Tongue (tissue), 1 donor: ENCODE measurements at regions not wholly inside any gene's neighbourhood (a gene's known extent, or its start where the extent isn't known, plus 50 kb on each side); places are given as distances from the start of the nearest gene placed in this dataset.
"Not testable (repeated sequence)": the region's sequence is repeated elsewhere in the genome, so short reads cannot be mapped to it uniquely, and the experiment has no call there.

Source experiments
- DNase-seq: peaks from one replicate; pipeline ENCODE4 v3.0.0-alpha.2; 2015

- DNase-seq = peak; percentile 24
These were observed 191.6 kb upstream of the E2F7 start for GRCh38 chr12:77256956-77257355.

- no peak for DNase-seq
These were observed 188.0 kb upstream of the E2F7 start for GRCh38 chr12:77253321-77253720.

DNA sequence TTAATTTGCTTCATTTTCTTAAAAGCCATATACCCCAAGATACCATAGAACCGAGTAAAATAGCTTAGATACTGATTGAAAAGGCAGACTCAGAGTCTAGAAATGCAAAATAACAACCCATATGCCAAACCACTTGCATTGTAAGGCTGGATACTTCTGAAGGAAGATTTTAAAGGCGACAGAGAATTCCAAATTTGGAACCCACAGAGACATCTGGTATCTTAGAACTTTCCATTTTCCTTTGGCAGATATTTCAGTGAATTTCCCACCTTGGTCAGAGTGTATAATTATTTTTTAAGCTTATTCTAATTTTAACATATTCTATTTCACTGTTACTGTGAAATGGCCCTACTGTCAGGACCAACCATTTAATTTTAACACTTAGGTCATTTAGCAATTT is 186.4 kb upstream of the E2F7 start:
- no peak for DNase-seq

GRCh38 chr12:77249892-77250291 is 184.5 kb upstream of the E2F7 start:
- no peak for DNase-seq

- no peak for DNase-seq
These were observed 182.7 kb upstream of the E2F7 start for GRCh38 chr12:77248036-77248435.

GRCh38 chr12:77247542-77247941 is 182.2 kb upstream of the E2F7 start:
- DNase-seq = no peak

DNA sequence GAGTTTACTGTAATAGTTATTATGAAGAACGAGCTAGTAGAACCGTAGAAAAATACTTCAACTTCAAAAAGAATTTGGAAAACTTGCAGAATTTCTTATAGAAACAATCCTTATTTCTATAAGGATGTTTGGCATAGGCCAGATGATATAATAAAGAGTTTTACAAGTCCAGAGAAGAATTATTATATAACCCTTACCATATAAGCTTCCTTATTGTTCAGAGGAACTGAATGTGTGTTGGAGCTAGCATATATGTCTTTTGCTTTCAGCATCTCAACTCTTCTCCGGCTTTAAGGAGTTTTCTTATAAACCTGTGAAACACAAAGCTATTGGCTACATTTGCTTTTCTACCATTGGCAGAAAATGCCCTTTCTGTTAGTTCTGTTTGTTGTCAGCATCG is 178.0 kb upstream of the E2F7 start:
- DNase-seq = no peak

DNA sequence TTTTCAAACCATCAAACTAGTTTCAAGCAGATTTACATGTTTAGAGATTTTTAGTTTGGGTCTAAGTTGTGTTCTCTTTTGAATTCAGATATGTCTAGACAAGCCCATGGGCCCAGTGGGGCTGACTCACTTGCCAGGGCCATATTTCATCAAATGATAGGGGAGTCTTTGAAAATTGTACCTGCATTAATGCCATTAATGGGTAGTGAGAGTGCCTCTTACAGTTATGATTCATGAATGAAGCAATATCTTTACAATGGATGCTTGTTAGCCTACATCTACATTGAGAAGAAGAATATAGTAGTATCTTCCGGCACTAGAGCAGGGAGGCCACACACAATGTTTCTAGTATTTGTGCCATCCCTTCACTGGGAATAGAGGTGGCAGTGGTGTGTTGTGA is 174.2 kb upstream of the E2F7 start:
- no peak for DNase-seq

- DNase-seq = no peak
These were observed 173.0 kb upstream of the E2F7 start for GRCh38 chr12:77238335-77238734.

DNA sequence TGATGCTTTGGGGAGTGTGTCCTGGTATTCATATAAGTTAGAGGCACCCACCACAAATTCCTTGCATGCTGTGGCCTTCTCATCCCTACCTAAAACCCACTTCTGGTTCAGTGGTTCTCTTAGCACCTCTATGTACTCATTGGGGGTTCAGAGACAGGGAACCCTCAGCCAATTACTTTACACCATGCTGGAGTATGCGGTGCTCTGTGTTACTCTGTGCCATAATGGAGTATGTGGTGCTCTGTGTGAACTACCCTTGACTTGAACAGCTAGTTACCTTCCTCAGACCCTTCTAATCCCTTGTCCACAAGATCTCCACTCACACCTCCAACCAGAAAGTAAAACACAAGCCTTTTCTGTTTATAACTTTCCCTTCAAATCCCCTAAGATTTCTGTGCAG is 172.5 kb upstream of the E2F7 start:
- no peak for DNase-seq

GRCh38 chr12:77236066-77236465 is 170.7 kb upstream of the E2F7 start:
- no peak for DNase-seq

DNA sequence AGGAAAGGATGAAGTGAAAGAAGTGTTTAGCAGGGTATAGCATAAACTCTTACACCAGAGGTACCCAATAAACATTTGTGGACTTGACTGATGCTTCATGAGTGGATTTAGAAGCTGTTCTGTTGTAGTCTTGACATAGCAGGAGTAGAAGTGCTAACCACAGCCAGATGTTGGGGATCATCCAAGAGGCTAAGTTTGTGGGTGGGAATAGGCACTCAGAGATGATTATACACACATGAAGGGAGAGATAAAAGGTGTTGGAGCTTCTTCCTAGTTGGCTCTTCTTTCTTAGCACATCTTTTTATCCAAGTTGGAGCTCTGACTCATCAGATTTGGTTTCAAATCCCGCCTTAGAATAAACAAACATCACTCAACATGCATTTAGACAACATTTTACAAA is 166.7 kb upstream of the E2F7 start:
- peak; percentile 48 for DNase-seq

GRCh38 chr12:77231501-77231918 is 166.1 kb upstream of the E2F7 start:
- no peak for DNase-seq

DNA sequence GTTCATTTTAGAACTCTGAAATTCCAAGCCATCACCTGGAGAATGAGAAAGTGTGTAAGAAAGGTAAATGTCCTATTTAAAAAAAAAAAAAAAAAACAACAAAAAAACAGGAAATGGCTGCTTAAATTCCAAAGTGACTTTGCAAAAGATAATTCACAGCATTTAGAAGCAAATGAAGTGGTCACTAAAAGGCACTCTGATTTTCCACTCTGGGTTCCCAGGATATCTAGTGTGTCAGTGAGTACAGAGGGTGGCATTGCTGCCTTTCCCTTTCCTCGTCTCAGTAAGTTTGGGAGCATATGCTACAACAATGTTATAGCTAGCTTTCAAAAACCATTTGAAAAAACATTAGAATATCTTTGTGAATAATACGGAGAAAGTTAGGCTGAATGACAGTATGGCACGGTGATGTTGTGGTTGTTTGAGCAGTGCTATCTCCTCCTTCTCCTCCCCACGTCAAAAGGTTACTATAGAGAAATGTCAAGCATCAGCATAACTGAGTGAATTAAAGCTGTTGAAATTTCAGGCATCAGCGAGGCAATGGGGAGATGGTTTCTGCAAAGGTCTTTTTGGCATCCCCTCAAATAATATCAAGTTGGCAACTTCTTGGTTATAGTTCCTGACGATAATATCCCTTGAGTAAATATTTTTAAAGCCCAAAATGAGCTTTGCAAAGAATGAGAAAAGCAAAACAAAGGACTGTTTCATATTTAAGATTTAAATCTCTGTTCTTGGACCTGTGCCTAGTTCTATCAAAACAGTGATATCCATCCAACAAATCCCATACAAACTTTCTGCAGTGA is 164.5 kb upstream of the E2F7 start:
- peak; percentile 46 for DNase-seq

- no peak for DNase-seq
These were observed 163.0 kb upstream of the E2F7 start for GRCh38 chr12:77228376-77228775.

GRCh38 chr12:77226368-77226767 is 161.0 kb upstream of the E2F7 start:
- no peak for DNase-seq

DNA sequence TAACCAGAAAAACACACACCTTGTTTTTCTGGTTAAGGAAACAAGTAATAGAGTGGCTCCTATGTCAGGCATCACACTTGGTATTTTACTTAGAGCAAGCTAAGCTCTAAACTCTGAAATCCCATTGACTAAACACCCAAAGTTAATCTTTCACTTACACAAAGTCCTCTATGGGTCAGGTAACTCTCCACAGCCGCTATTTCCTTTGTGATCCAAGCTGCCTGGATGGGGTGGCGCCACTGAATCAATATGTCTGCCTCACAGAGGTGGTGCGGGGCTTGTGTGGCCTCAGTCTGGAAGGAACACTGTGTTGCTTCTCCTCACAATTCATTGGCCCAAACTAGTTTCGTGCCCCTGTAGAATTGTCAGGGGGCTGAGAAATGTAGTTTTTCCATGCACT is 160.0 kb upstream of the E2F7 start:
- DNase-seq = no peak

- no peak for DNase-seq
These were observed 159.0 kb upstream of the E2F7 start for GRCh38 chr12:77224346-77224745.

GRCh38 chr12:77222336-77222735 is 157.0 kb upstream of the E2F7 start:
- DNase-seq = no peak

DNA sequence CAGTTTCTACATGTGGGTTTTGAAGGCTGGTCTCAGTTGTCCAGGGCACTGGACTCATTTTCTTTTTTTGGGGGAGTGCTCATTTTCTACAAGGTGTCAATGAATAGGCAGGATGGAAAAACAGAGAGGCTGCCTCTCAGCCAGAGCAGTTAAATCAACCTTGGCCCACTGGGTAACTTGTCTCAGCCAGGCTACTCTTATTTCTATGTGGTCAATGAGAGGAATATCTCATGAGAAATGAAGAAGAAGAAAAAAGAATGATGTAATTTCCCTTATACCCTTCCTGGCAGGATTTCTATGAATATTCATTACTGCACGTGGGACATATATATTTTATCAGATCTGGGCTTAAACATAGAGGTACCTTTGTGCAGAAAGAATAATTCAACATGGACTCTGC is 155.2 kb upstream of the E2F7 start:
- no peak for DNase-seq

DNA sequence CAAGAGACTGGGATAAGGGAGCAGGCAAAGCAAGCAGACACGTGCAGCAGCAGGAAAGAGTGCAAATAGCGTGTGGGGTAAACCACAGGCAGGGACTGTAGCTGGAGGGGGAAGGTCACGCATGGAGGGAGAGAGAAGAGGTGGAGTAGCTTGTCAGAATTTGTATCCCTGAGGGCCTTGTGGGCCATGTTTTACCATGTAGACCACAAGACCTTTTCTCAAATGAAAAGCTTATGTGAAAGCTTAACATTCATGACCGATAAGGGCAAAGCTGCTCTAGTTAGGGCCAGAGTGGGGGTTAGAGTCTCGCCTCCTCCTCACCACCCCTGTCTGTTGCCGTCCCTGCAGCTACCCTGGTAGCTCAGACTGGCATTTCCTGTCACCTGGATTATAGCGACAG is 152.9 kb upstream of the E2F7 start:
- no peak for DNase-seq

DNA sequence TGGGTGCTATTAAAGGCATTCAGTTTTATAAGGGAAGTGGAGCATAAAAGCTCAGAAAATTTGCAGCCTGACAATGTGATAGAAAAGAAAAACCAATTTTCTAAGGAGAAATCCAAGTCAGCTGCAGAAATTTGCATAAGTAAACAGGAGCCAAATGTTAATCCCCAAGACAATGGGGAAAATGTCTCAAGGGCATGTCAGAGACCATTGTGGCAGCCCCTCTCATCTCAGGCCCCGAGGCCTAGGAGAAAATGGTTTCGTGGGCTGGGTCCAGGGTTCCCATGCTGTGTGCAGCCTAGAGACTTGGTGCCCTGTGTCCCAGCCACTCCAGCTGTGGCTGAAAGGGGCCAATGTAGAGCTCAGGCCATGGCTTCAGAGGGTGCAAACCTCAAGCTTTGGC is 150.8 kb upstream of the E2F7 start:
- DNase-seq = not testable (repeated sequence)

DNA sequence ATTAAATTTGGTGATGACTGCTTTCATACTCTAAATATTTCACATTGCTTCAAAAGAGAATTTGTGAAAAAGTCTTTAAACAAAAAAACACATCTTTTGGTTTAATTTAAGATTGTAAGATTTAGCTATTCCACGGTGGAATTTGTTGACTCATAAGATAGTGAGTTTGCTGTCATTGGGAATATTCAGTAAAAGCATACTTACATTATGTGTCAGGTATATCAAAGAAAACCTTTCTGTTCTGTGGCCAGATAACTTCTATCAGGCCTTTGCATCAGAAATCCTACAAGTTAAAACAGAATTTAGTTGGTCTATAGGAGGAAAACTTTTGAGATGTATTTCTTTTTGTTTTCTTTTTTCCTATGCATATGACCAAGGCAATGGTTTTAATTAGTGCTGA is 148.8 kb upstream of the E2F7 start:
- no peak for DNase-seq

- peak; percentile 4 for DNase-seq
These were observed 147.9 kb upstream of the E2F7 start for GRCh38 chr12:77213319-77213718.

DNA sequence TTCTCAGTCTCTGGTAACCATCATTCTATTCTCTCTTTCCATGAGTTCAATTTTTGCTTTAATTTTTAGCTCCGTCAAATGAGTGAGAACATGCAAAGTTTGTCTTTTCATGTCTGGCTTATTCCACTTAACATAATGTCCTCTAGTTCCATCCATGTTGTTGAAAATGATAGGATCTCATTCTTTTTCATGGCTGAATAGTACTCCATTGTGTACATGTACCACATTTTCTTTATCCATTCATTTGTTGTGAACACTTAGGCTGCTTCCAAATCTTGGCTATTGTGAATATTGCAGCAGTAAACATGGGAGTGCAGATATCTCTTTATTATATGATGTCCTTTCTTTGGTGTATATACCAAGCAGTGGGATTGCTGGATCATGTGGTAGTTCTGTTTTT is 145.4 kb upstream of the E2F7 start:
- DNase-seq = no peak
